Transverse colon (tissue), 4 donors: ENCODE measurements at regions not wholly inside any gene's neighbourhood (a gene's known extent, or its start where the extent isn't known, plus 50 kb on each side); places are given as distances from the start of the nearest gene placed in this dataset.

Experiments
- DNase-seq: peaks from one replicate; pipeline ENCODE4 v3.0.0-alpha.2; 2019
- H3K27ac ChIP-seq, 4 donors: fragments of 200-600 bp; sonication (generic); 2 replicates each; pipeline ENCODE4 v1.5.1; 2016 to 2018; ENCODE audit warnings: inconsistent platforms in 4 of 4
- H3K27me3 ChIP-seq: fragments of 200-600 bp; sonication (generic); 2 replicates; pipeline ENCODE4 v1.5.1; 2017; ENCODE audit warnings: inconsistent platforms
- H3K36me3 ChIP-seq, 4 donors: fragments of 200-600 bp; sonication (generic); 2 replicates each; pipeline ENCODE4 v1.5.1; 2017 to 2019; ENCODE audit warnings: inconsistent platforms in 4 of 4
- H3K4me1 ChIP-seq, 4 donors: fragments of 200-600 bp; sonication (generic); 2 replicates each; pipeline ENCODE4 v1.5.1; 2017 to 2020; ENCODE audit warnings: inconsistent platforms in 4 of 4
- H3K4me3 ChIP-seq, 4 donors: fragments of 200-600 bp; sonication (generic); 1 replicate in 1 of 4; 2 replicates in 3 of 4; pipeline versions ENCODE4 v1.5.1 to v1.6.1; 2017 to 2019; ENCODE audit warnings: inconsistent platforms in 4 of 4
- H3K9me3 ChIP-seq, 2 donors: fragments of 200-600 bp; sonication (generic); 2 replicates each; pipeline ENCODE4 v1.5.1; 2017 to 2019; ENCODE audit warnings: inconsistent platforms in 2 of 2
- EP300 ChIP-seq: sonication (generic); formaldehyde crosslinking; IDR thresholded peaks from one replicate; pipeline ENCODE4 v1.6.1; 2017; ENCODE audit warnings: antibody characterized with exemption, low read depth
- POLR2A ChIP-seq: fragments of 450-650 bp; IDR thresholded peaks from one replicate; pipeline ENCODE4 v1.6.1; 2016; ENCODE audit warnings: antibody characterized with exemption, mild to moderate bottlenecking, moderate library complexity
- POLR2AphosphoS5 ChIP-seq, 3 donors: sonication (generic); formaldehyde crosslinking; IDR thresholded peaks; one replicate each; pipeline ENCODE4 v1.6.1; 2016; ENCODE audit warnings: antibody characterized with exemption in 3 of 3
- WGBS, 2 donors: methylation state at CpG; one replicate each; pipeline ENCODE4 v1.1.5; 2018; ENCODE audit warnings: low coverage in 1 of 2; 5-methylcytosine and 5-hydroxymethylcytosine counted together
- in situ Hi-C, 4 donors: fragments of 200-750 bp; cut with MboI; loops; one replicate each; pipeline versions ENCODE4 v1.15.0 to v1.15.1; 2017; ENCODE audit warnings: low sequenced_read_pairs in 3 of 4, low pct_ligation_motif_present in 1 of 4, low pct_unique_long_range_greater_than_20kb in 1 of 4
- intact Hi-C: fragments of 100-400 bp; cut with DNase I; formaldehyde crosslinking; loops from one replicate; pipeline ENCODE4 v1.15.1; 2023; ENCODE audit warnings: low total_unique reads
- TF ChIP-seq, protein P1 (sequence below), 5 experiments: fragments of 200-600 bp in 3 of 5; fragments of 450-650 bp in 2 of 5; sonication (generic) in 3 of 5; IDR thresholded peaks; 1 replicate in 2 of 5; 2 replicates in 3 of 5; pipeline ENCODE4 v1.5.1; 2016 to 2017; ENCODE audit warnings: antibody characterized with exemption in 5 of 5, inconsistent platforms in 3 of 5, mild to moderate bottlenecking in 2 of 5, moderate library complexity in 1 of 5

DNA sequence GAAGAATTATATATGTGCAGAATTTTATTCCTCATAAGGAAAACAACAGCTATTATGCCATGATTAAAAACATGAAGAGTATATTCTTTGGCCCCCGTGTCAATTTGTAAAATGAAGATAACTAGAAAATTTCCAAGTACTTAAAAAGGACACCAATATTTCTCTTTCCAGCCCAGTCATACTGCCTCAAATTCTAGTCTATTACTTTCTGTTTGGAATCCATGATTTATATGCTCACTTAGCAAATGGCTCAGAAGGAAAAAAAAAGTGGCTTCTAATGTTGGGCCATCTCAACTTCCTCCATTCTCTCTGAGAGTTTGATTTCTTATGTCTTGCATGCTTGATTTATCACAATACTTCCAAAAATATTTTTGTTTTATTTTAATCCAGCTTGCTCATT lies 1431.1 kb downstream of the AMY1C start:
- no peak for TF ChIP-seq POLR2A
- no peak for TF ChIP-seq POLR2AphosphoS5 (IDR thresholded peaks at IDR 0.05)
- TF ChIP-seq, protein P1, sequence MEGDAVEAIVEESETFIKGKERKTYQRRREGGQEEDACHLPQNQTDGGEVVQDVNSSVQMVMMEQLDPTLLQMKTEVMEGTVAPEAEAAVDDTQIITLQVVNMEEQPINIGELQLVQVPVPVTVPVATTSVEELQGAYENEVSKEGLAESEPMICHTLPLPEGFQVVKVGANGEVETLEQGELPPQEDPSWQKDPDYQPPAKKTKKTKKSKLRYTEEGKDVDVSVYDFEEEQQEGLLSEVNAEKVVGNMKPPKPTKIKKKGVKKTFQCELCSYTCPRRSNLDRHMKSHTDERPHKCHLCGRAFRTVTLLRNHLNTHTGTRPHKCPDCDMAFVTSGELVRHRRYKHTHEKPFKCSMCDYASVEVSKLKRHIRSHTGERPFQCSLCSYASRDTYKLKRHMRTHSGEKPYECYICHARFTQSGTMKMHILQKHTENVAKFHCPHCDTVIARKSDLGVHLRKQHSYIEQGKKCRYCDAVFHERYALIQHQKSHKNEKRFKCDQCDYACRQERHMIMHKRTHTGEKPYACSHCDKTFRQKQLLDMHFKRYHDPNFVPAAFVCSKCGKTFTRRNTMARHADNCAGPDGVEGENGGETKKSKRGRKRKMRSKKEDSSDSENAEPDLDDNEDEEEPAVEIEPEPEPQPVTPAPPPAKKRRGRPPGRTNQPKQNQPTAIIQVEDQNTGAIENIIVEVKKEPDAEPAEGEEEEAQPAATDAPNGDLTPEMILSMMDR (IDR thresholded peaks at IDR 0.05): no peak
- no peak for TF ChIP-seq EP300
- Histone ChIP-seq H3K4me3 (no peak overlapping the region), H3K27me3 (no peaks in the 10 kb centered on the region), H3K36me3 (no peaks in the 10 kb centered on the region), H3K27ac (no peak overlapping the region), H3K4me1 (no peaks in the 10 kb centered on the region), H3K9me3 (peaks cover 0 to 4% of the 10 kb centered on the region in 2 donors)
- in situ Hi-C loops: no loop called here
- intact Hi-C loops: no loop called here
- no peak for DNase-seq
- 66 to 82% methylated on average over 1 of the region's 1 CpG for WGBS, 2 donors

DNA sequence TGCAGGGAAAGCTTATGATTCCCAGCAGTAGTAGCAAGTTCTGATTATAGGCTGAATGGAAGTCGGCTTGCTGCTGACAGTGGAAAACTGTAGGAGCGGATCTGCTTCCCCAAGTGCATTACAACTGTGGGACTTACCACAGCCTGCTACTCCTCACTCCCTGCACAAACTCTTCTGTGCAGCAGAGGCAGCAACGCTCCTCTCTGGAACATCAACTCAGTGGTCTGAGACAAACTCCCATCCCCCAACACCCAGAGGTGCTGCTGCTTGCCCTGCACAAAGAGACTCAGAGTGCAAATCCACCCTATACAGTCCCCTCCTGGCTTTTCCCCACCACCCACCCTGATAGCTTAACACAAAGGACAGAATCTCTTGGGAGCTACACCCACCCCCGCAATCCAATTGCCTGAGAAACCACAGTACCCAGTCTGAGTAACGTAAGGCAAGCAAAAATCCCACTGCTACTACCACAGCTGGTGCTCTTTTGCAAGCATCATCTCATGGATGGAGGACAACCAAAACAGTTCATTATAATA lies 1455.2 kb downstream of the AMY1C start:
- H3K4me3 ChIP-seq: no peak overlapping the region
- intact Hi-C loops (no loop called here), in situ Hi-C loops (no loop called here)
- no peaks in the 10 kb centered on the region for H3K27me3 ChIP-seq
- no peak overlapping the region for H3K27ac ChIP-seq
- no peaks in the 10 kb centered on the region for H3K36me3 ChIP-seq
- no peak for DNase-seq
- H3K4me1 ChIP-seq: no peaks in the 10 kb centered on the region
- TF ChIP-seq EP300 (no peak), POLR2AphosphoS5 (IDR thresholded peaks at IDR 0.05) (no peak)
- TF ChIP-seq, protein P1 (IDR thresholded peaks at IDR 0.05): no peak
- WGBS, 2 donors: 89% methylated on average over 5 of the region's 5 CpGs; no CpG with 5 or more reads in 1 of the 2 donors
- no peaks in the 10 kb centered on the region for H3K9me3 ChIP-seq

DNA sequence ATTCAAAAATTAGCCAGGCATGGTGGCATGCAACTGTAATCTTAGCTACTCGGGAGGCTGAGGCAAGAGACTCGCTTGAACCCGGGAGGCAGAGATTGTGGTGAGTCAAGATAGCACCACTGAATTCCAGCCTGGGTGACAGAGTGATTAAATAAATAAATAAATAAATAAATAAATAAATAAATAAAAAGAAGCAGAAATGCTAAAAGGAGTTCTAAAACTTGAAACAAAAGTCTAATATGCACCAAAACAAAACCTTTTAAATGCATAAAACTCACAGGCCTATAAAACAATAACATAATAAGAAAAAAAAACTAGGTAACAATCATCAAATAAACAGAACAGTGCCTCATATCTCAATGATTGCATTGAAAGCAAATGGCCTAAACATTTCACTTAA lies 1458.9 kb downstream of the AMY1C start:
- in situ Hi-C loops: no loop called here
- 90 to 97% methylated on average over 3 of the region's 3 CpGs for WGBS, 2 donors

DNA sequence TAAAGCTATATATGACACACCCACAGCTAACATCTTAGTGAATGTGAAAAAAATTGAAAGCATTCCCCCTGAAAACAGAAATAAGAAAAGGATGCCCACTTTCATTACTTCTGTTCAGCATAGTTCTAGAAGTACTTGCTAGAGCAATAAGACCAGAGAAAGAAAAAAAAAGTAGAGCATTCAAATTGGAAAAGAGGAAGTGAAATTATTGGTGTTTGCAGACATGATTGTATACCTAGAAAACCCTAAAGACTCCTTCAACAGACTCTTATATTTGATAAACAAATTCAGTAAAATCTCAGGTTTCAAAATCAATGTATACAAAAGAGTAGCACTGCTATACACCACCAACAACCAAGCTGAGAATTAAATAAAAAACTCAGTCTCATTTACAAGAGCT lies 1461.0 kb downstream of the AMY1C start:
- no peaks in the 10 kb centered on the region for H3K27me3 ChIP-seq
- intact Hi-C loops (no loop called here), in situ Hi-C loops (no loop called here)
- no peak overlapping the region for H3K27ac ChIP-seq
- H3K4me3 ChIP-seq: no peak overlapping the region
- H3K9me3 ChIP-seq: no peaks in the 10 kb centered on the region
- DNase-seq: no peak
- no peaks in the 10 kb centered on the region for H3K36me3 ChIP-seq
- TF ChIP-seq POLR2A (no peak), POLR2AphosphoS5 (IDR thresholded peaks at IDR 0.05) (no peak), EP300 (no peak)
- TF ChIP-seq, protein P1 (IDR thresholded peaks at IDR 0.05): no peak
- H3K4me1 ChIP-seq: no peaks in the 10 kb centered on the region

More for the DNA sequence above, 1458.9 kb downstream of the AMY1C start:
- Histone ChIP-seq H3K27me3 (no peaks in the 10 kb centered on the region), H3K27ac (no peak overlapping the region), H3K9me3 (no peaks in the 10 kb centered on the region), H3K4me3 (no peak overlapping the region), H3K36me3 (no peaks in the 10 kb centered on the region), H3K4me1 (no peaks in the 10 kb centered on the region)
- TF ChIP-seq, protein P1 (IDR thresholded peaks at IDR 0.05): no peak
- TF ChIP-seq EP300 (no peak), POLR2A (no peak), POLR2AphosphoS5 (IDR thresholded peaks at IDR 0.05) (no peak)
- no peak for DNase-seq
- intact Hi-C loops: no loop called here
